Muscle layer of duodenum (tissue), 2 donors: ENCODE measurements at regions not wholly inside any gene's neighbourhood (a gene's known extent, or its start where the extent isn't known, plus 50 kb on each side); places are given as distances from the start of the nearest gene placed in this dataset.
A peak's percentile ranks its signal among the peaks of the same experiment; 100 is the strongest.

Source experiments
- H3K27ac ChIP-seq: one replicate; pipeline ENCODE4 v1.7.0; 2013; ENCODE audit warnings: mild to moderate bottlenecking, low read length
- H3K27me3 ChIP-seq: one replicate; pipeline ENCODE4 v1.7.0; 2013; ENCODE audit warnings: low read depth, mild to moderate bottlenecking, control low read depth, low read length
- H3K36me3 ChIP-seq, 2 donors: one replicate each; pipeline ENCODE4 v1.7.0; 2013; ENCODE audit warnings: low read length in 2 of 2, control low read depth in 1 of 2, mild to moderate bottlenecking in 1 of 2; ENCODE audit not compliant: insufficient read depth in 2 of 2, control insufficient read depth in 1 of 2
- H3K4me1 ChIP-seq, 2 donors: one replicate each; pipeline ENCODE4 v1.7.0; 2013; ENCODE audit warnings: low read length in 2 of 2, mild to moderate bottlenecking in 2 of 2, control low read depth in 1 of 2, moderate library complexity in 1 of 2; ENCODE audit not compliant: insufficient read depth in 2 of 2, control insufficient read depth in 1 of 2
- H3K4me3 ChIP-seq, 2 donors: one replicate each; pipeline ENCODE4 v1.7.0; 2013; ENCODE audit warnings: low read length in 2 of 2, low read depth in 1 of 2, mild to moderate bottlenecking in 1 of 2
- H3K9me3 ChIP-seq, 2 donors: one replicate each; pipeline ENCODE4 v1.7.0; 2013; ENCODE audit warnings: low read length in 2 of 2, control low read depth in 1 of 2, mild to moderate bottlenecking in 1 of 2; ENCODE audit not compliant: control insufficient read depth in 1 of 2
- donor health status: healthy.

DNA sequence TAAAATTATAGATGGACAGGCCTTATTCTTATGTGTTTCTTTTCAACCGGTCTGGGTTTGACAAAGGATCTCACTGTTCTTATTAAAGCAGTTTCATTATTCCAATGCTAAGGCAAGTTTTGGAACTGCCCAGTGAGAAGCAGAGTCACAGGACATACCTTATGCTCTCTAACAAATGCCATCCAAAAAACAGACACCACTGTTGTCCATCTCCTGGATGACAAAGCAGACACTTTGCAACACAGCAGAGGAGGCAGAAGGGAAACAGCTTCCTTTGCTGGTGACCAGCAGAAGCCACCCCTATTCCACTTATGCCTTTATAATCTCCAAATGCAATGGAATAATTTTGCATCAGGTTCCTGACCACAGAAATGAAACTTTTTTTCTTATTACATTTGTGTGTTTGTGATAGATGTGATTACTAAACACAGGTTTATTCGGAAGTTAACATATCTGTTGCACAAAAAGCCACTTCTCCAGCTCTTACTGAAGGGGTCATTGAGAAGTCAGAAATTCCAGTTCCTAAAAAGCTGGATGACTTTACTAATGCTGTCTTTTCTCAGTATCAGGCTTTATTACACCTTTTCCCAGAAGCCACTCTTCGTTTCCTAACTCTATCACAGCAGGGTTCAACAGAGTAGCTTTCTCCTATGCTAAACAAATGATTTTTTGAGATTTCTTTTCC, 115.6 kb downstream of the BTG1 start:
- Histone ChIP-seq H3K4me3 (no peak overlapping the region), H3K27ac (peak overlapping the region; percentile 47), H3K9me3 (no peaks in the 10 kb centered on the region), H3K36me3 (no peaks in the 10 kb centered on the region), H3K27me3 (no peaks in the 10 kb centered on the region), H3K4me1 (peaks cover 7 to 21% of the 10 kb centered on the region in 2 donors)

DNA sequence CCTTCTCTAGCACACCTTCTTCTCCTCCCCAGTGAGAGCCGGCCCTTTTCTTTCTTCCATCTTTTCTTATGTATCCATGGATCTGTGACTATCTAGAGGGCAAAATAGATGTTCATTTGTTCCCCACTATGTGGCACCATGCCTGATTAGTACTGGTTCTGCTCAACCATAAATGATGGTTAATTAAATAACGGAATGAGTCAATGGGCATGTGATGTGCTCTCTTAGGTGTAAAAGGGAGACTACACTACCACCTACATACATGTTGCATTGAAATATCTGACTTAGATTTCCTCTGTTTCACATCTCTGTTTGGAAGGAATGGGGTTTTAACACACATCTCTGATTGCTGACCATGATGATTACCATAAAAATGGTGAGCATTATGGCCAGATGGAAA, 116.5 kb downstream of the BTG1 start:
- H3K4me3 ChIP-seq = no peak overlapping the region
- H3K36me3 ChIP-seq = no peaks in the 10 kb centered on the region
- H3K4me1 ChIP-seq = peaks cover 7 to 15% of the 10 kb centered on the region in 2 donors
- peak overlapping the region; percentile 4 for H3K27ac ChIP-seq
- H3K27me3 ChIP-seq = no peaks in the 10 kb centered on the region
- H3K9me3 ChIP-seq = no peaks in the 10 kb centered on the region

DNA sequence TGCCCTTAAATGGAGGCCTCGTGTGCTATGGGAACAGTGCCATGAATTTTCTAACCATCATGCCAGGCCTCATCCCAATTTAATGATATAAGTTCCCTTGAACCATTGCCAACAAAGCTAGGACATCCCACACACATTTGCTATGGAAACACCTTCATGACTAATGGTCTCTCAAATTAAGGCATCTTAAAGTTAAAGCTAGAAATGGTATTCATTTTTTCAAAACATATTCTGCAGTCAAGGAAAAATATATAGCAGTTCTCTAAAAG, 117.3 kb downstream of the BTG1 start:
- Histone ChIP-seq H3K4me3 (no peak overlapping the region), H3K36me3 (no peaks in the 10 kb centered on the region), H3K27ac (peak overlapping the region; percentile 4), H3K9me3 (no peaks in the 10 kb centered on the region), H3K27me3 (no peaks in the 10 kb centered on the region), H3K4me1 (peaks cover 7 to 15% of the 10 kb centered on the region in 2 donors)

DNA sequence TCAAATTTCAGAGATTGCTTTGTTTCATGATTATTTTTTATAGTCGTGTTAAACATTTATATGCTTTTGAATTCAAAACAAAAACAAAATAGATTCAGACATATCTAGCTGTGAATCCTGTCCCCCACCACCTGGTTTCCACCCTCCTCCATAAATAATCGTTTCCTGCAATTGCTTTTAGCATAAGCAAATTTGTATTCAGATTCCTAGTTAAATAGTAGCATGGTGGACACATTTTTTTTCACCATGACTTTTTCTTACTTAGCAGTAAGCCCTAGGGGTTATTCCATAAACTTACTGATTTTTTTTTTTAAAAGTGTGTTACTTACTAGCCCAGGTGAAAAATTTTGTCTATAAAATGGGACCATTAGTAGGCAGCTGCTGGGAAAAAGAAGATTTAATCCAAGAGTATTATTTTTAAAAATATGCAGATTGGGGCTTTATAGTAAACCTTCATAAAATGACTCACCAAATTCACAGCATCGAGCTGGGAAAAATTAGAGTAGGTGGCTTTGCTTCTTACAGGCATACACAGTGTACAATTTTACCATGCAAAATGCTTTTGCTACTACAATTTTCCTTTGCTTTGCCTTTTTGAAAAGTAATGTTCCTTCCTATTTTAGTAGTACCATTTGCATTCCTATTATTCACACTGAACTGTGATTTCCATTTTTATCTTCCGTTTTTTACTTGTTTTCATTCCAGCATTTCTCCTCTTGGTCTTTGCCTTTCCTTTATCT, 117.8 kb downstream of the BTG1 start:
- Histone ChIP-seq H3K4me1 (peaks cover 7 to 15% of the 10 kb centered on the region in 2 donors), H3K4me3 (no peak overlapping the region), H3K27me3 (no peaks in the 10 kb centered on the region), H3K9me3 (no peaks in the 10 kb centered on the region), H3K27ac (peak overlapping the region; percentile 70), H3K36me3 (no peaks in the 10 kb centered on the region)

DNA sequence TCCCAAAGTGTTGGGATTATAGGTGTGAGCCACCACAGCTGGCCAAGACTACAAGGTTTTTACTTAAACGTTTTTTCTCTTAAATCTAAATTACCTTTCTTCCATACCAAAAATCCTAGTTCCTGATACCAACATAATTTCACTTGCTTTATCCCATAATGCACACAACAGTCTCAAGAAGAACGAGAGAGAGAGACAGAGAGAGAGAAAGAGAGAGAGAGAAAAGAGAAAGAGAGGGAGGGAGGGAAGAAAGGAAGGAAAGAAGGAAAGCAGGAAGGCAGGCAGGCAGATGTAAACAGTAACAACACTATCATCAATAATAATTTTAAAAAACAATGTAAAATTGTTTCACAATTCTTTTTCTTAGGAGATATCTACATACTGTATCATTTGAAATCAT, 118.4 kb downstream of the BTG1 start:
- Histone ChIP-seq H3K27ac (peak overlapping the region; percentile 70), H3K9me3 (no peaks in the 10 kb centered on the region), H3K4me1 (peaks cover 7 to 15% of the 10 kb centered on the region in 2 donors), H3K36me3 (no peaks in the 10 kb centered on the region), H3K27me3 (no peaks in the 10 kb centered on the region), H3K4me3 (no peak overlapping the region)

DNA sequence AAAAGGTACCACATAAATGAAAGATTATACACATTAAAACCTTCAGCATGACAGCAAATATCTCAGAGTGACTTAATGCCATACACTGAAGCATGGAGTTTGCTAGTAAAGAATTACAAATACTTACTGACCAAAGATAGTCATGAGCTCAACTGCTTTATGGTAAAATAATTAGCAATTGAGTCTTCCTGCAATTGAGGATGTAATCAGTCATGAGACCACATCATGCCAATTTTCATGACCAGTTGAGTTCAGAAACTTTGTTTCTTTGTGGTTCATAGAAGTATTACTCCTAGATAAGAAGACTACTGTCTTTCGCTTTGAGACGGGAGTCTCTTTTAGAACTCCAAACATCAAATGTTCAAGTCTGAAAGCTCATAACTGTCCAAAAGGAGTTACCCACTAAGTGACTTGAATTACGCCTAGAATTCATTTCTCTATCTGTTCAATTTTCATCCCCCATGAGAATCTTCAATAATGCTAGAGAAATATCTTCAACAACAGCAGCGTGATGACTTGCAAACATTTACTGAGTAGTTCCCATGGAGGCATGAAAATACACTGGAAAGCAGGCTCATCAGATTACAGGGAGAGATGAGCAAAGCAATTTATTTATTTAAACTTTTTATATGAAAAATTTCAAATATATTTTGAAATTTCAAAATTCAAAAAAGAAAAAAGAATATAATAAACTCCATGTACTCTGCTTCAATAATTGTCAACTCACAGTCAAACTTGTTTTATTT, 120.0 kb downstream of the BTG1 start:
- Histone ChIP-seq H3K27me3 (no peaks in the 10 kb centered on the region), H3K4me3 (no peak overlapping the region), H3K27ac (no peak overlapping the region), H3K36me3 (no peaks in the 10 kb centered on the region), H3K4me1 (peaks cover 7 to 15% of the 10 kb centered on the region in 2 donors), H3K9me3 (no peaks in the 10 kb centered on the region)

DNA sequence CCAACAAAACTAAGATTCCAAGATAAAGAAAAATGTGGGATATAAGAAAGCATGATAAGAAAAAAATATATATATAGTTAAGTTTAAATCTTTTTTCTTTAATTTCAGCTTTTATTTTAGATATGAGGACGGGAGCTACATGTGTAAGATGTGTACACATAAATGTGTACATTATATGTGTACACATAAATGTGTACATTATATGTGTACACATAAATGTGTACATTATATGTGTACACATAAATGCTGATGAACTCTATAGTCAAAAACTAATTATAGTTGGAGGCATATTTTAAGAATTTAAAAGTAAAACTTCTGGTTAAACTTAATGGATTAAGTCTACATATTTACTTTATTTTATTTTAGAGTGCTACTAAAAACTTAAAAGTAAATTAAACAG, 123.6 kb downstream of the BTG1 start:
- H3K4me1 ChIP-seq = no peaks in the 10 kb centered on the region
- no peaks in the 10 kb centered on the region for H3K27me3 ChIP-seq
- H3K36me3 ChIP-seq = no peaks in the 10 kb centered on the region
- no peaks in the 10 kb centered on the region for H3K9me3 ChIP-seq
- no peak overlapping the region for H3K4me3 ChIP-seq
- no peak overlapping the region for H3K27ac ChIP-seq

DNA sequence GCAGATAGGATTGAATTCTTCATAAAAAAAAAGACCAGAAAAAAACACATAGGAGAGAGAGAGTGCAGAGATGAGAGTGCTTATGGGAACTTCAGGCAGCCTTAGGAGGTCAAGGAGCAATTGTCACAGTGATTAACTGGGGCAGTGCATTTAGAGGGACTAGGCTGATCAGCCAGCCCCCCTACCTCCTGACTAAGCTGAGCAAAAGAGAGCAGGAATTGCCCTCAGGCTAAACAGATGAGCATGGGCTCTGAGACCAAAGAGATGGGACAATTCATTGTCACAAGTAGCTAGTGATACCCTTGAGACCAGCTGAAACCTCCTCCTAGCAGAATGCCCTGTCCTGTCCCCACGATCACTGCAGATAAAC, 124.0 kb downstream of the BTG1 start:
- Histone ChIP-seq H3K27me3 (no peaks in the 10 kb centered on the region), H3K27ac (no peak overlapping the region), H3K4me1 (no peaks in the 10 kb centered on the region), H3K9me3 (no peaks in the 10 kb centered on the region), H3K4me3 (no peak overlapping the region), H3K36me3 (no peaks in the 10 kb centered on the region)

DNA sequence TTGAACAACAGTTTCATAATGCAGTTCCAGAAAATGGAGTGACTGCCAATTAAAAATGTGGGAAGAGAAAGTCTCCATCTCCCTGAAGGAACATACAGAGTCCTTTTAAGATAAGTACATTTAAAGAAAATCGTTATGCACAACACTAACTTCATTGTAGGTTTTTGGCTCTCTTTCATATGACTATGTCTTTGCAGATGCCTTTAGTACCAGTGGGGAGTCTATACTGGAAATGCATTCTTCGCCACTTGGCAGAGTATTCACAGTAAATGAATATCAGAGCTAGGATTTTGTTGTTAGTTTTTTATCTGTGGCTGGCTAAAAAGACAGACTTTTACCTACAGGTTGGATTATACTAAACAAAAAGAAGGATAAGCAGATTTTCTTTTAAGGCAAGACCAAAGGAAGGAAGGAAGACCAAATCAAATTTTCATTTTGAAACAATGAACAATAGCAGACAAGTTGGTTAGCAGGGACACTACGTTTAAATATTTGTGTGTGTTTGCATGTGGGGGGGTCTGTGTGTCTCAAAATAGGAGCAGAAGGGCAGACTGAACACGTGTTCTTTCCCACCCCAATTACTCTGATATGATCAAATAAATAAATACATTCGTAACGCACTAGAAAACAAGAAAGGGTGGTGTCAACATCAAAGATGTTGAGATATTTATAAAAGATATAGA, 124.5 kb downstream of the BTG1 start:
- H3K4me1 ChIP-seq = no peaks in the 10 kb centered on the region
- H3K27ac ChIP-seq = no peak overlapping the region
- H3K4me3 ChIP-seq = no peak overlapping the region
- H3K9me3 ChIP-seq = no peaks in the 10 kb centered on the region
- H3K27me3 ChIP-seq = no peaks in the 10 kb centered on the region
- H3K36me3 ChIP-seq = no peaks in the 10 kb centered on the region

DNA sequence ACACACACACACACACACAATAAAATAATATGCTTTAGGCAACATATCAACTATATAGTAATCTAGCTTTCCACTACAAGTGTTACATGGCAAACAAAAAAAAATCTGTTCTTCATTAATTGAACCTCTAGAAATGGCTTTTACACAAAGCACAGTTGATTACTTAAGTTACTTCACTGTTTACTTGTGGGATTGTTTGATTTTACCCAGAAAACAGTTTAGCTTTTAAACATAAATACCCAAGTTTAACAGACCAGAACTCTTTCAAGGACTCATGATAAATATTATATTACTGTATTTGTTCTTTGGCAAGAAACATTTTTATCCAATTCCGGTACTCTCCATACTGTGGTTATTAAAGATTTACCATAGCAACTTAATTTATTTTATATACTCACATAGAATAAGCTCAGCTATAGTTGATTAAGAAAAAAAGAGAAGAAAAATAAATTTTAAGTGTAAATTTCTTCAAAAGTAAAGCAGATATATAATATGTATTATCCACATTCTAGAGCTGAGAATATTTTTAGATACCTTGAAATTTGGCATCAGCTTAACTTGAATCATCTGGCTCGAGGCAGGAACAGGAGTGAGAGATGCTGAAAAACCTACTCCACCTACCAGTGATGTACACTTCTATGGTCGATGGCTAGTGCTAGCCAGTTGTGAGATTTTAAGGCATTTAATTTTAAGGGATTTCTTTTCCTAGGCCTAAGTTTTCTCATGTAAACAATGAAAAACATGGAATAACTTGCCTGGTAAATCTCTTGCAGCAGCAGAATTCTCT, 126.0 kb downstream of the BTG1 start:
- no peak overlapping the region for H3K27ac ChIP-seq
- H3K36me3 ChIP-seq = no peaks in the 10 kb centered on the region

DNA sequence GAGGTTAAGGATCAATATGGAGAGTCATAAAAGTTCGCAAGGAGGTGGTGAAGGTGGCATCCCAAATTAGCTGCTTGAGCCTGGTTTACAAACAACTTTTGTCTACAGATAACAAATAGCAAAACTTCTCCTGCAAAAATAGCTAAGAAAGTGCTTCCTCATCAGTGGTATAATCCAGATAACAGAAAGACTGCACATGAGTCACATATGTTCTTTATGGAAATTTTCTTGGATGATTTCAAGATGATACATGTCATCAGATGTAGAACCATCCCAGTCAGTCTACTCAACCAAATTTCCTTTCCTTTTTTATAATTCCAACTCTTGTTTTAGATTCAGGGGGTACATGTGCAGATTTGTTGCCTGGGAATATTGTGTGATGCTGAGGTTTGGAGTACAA, 133.0 kb downstream of the BTG1 start:
- Histone ChIP-seq H3K27ac (no peak overlapping the region), H3K4me3 (no peak overlapping the region), H3K9me3 (no peaks in the 10 kb centered on the region), H3K27me3 (no peaks in the 10 kb centered on the region), H3K36me3 (no peaks in the 10 kb centered on the region), H3K4me1 (no peaks in the 10 kb centered on the region)

More for the DNA sequence above, 126.0 kb downstream of the BTG1 start:
- Histone ChIP-seq H3K4me1 (no peaks in the 10 kb centered on the region), H3K9me3 (no peaks in the 10 kb centered on the region), H3K27me3 (no peaks in the 10 kb centered on the region), H3K4me3 (no peak overlapping the region)
